ENCODE measurements at regions not wholly inside any gene's neighbourhood (a gene's known extent, or its start where the extent isn't known, plus 50 kb on each side); places are given as distances from the start of the nearest gene placed in this dataset.
"Not testable (repeated sequence)": the region's sequence is repeated elsewhere in the genome, so short reads cannot be mapped to it uniquely, and the experiment has no call there.

GRCh38 chr7:19369182-19369581 lies 224.0 kb upstream of the FERD3L start:
- DNase-seq, result no peak

GRCh38 chr7:19368491-19368925 lies 223.3 kb upstream of the FERD3L start:
- no peak for DNase-seq

- no peak for DNase-seq
These were observed 219.7 kb upstream of the FERD3L start for GRCh38 chr7:19364950-19365349.

GRCh38 chr7:19362099-19362498 lies 216.9 kb upstream of the FERD3L start:
- no peak for DNase-seq

- DNase-seq, result no peak
These were observed 208.0 kb upstream of the FERD3L start for GRCh38 chr7:19353180-19353579.

- no peak for DNase-seq
These were observed 207.1 kb upstream of the FERD3L start for GRCh38 chr7:19352305-19352695.

GRCh38 chr7:19351341-19352304 lies 206.4 kb upstream of the FERD3L start:
- no peak for DNase-seq

GRCh38 chr7:19339512-19339911 lies 194.3 kb upstream of the FERD3L start:
- DNase-seq, result no peak

- DNase-seq, result not testable (repeated sequence)
These were observed 193.3 kb upstream of the FERD3L start for GRCh38 chr7:19338512-19338911.

- DNase-seq, result no peak
These were observed 191.7 kb upstream of the FERD3L start for GRCh38 chr7:19336836-19337383.

- DNase-seq, result no peak
These were observed 188.5 kb upstream of the FERD3L start for GRCh38 chr7:19333706-19334105.

- no peak for DNase-seq
These were observed 181.8 kb upstream of the FERD3L start for GRCh38 chr7:19327018-19327417.

GRCh38 chr7:19322002-19322401 lies 176.8 kb upstream of the FERD3L start:
- no peak for DNase-seq

GRCh38 chr7:19318287-19318686 lies 173.1 kb upstream of the FERD3L start:
- no peak for DNase-seq

GRCh38 chr7:19317461-19317860 lies 172.2 kb upstream of the FERD3L start:
- DNase-seq, result no peak

GRCh38 chr7:19312416-19312815 lies 167.2 kb upstream of the FERD3L start:
- DNase-seq, result no peak

GRCh38 chr7:19307554-19307953 lies 162.3 kb upstream of the FERD3L start:
- no peak for DNase-seq

GRCh38 chr7:19305698-19306097 lies 160.5 kb upstream of the FERD3L start:
- DNase-seq, result no peak

GRCh38 chr7:19304086-19304485 lies 158.9 kb upstream of the FERD3L start:
- DNase-seq, result no peak

GRCh38 chr7:19302731-19303130 lies 157.5 kb upstream of the FERD3L start:
- no peak for DNase-seq

- no peak for DNase-seq
These were observed 151.4 kb upstream of the FERD3L start for GRCh38 chr7:19296617-19297016.

GRCh38 chr7:19295376-19295775 lies 150.2 kb upstream of the FERD3L start:
- DNase-seq, result no peak

GRCh38 chr7:19294619-19295018 lies 149.4 kb upstream of the FERD3L start:
- no peak for DNase-seq

GRCh38 chr7:19293431-19293830 lies 148.2 kb upstream of the FERD3L start:
- no peak for DNase-seq
